GM21786 (cell line): ENCODE measurements at regions not wholly inside any gene's neighbourhood (a gene's known extent, or its start where the extent isn't known, plus 50 kb on each side); places are given as distances from the start of the nearest gene placed in this dataset.

Experiments used
- ATAC-seq: cut with Tn5 transposase; IDR thresholded peaks from one replicate; pipeline ENCODE4 v1.9.1; 2021; ENCODE audit not compliant: unreplicated experiment

- ATAC-seq, result no peak
These were observed 138.6 kb upstream of the TSC22D2 start for GRCh38 chr3:150269526-150269925.

GRCh38 chr3:150268426-150269391 is 139.4 kb upstream of the TSC22D2 start:
- ATAC-seq, result no peak

DNA sequence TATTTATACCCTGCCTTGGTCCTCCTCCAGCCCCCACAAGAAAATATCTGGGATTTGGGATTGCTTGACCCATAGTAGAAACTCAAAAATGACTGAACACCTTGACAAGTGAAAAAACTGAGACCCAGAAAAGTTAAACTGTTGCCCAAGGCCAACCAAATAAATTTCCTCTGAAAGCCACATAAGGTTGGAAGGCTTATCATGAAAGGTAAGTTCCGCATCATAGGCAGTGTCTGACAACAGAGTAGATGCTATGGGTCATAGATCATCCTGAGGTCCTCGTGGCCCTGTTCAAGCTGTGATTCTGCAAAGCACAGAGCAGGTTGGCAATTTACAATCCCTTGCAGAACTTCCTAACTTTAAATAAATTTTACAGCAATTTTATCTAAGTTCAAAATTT is 140.8 kb upstream of the TSC22D2 start:
- ATAC-seq, result no peak

DNA sequence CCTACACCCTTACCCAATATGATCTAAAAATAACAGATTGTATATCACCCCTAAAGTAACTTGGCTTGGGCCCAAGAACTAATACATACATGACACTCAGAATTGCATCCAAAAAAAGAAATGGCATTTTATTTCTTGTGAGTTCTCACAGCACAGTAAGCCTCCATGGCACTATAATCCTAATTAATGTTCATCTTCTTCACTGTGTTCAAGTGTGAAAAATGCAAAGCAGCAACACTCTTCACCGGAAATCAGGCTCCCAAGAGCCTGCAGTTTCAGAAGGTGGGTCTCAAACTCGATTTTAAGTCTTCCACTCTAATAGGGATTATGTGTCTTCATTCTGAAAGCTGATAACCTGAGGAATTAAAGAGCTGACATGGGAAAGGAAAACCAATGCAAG is 142.8 kb upstream of the TSC22D2 start:
- ATAC-seq, result no peak

- no peak for ATAC-seq
These were observed 143.4 kb upstream of the TSC22D2 start for GRCh38 chr3:150264561-150265279.

DNA sequence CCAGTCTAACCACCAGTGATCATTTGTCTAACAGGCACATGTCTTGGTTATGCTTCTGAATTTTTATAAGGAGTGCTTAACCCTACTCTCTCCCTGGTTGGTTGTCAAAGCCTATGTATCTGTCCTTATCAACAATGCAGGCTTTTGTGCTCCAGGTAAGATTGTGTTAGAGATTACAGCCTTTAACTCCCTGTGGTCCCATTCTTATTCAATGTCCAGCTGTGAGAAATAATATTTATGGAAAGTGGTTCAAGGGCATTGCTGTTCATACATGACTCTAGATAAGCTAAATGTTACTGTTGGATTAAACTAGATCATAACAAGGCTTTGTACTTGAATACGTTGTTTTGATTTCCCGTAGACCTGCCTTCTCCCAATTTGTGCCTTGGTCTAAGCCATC is 146.1 kb upstream of the TSC22D2 start:
- no peak for ATAC-seq

GRCh38 chr3:150261418-150261817 is 146.7 kb upstream of the TSC22D2 start:
- ATAC-seq, result no peak

- no peak for ATAC-seq
These were observed 147.7 kb upstream of the TSC22D2 start for GRCh38 chr3:150260398-150260710.

GRCh38 chr3:150259526-150260397 is 148.3 kb upstream of the TSC22D2 start:
- no peak for ATAC-seq

DNA sequence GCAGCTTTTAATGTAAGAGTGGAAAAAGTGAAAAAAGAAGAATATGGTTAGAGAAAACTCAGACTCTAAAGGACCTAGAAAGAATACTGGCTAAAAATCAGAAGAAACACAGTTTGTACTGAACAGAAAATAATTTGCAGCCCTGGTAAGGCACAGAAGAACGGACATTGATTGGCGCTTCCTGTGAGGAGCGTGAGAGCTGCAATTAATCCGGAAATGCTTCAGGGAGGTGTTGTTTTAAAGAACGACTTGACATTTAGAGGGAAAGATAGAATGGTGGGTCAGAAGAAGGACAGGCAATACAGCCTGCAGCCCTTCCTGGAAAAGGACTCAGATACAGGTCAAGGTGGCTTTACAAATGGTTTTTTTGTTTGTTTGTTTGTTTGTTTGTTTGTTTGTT is 151.3 kb upstream of the TSC22D2 start:
- no peak for ATAC-seq

- no peak for ATAC-seq
These were observed 151.8 kb upstream of the TSC22D2 start for GRCh38 chr3:150256318-150256717.

GRCh38 chr3:150255826-150256225 is 152.3 kb upstream of the TSC22D2 start:
- ATAC-seq, result no peak

DNA sequence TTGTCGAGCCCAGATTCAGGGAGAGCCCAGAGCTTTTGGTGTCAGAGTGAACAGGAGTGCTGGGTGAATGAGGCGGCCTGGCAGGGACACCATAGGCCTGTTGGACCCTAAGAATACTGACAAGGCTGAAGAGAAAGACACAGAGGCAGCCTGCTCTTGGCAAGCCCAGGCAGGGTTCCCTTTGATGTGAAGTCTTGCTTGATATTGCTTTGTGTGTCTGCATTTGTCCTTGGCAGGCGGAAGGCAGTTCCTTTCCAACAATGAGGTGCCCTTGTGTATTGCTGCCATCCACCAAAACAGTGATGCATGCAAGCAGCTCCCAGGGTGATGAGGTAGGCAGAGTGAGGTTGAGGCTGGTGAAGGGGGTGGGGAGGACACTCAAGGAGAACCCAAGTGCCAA is 152.7 kb upstream of the TSC22D2 start:
- no peak for ATAC-seq

- no peak for ATAC-seq
These were observed 153.8 kb upstream of the TSC22D2 start for GRCh38 chr3:150254309-150254708.

- ATAC-seq, result no peak
These were observed 154.5 kb upstream of the TSC22D2 start for GRCh38 chr3:150253622-150254021.

- ATAC-seq, result no peak
These were observed 155.6 kb upstream of the TSC22D2 start for GRCh38 chr3:150252462-150252861.

- ATAC-seq, result no peak
These were observed 156.7 kb upstream of the TSC22D2 start for GRCh38 chr3:150251187-150252062.

- no peak for ATAC-seq
These were observed 158.2 kb upstream of the TSC22D2 start for GRCh38 chr3:150249779-150250470.

DNA sequence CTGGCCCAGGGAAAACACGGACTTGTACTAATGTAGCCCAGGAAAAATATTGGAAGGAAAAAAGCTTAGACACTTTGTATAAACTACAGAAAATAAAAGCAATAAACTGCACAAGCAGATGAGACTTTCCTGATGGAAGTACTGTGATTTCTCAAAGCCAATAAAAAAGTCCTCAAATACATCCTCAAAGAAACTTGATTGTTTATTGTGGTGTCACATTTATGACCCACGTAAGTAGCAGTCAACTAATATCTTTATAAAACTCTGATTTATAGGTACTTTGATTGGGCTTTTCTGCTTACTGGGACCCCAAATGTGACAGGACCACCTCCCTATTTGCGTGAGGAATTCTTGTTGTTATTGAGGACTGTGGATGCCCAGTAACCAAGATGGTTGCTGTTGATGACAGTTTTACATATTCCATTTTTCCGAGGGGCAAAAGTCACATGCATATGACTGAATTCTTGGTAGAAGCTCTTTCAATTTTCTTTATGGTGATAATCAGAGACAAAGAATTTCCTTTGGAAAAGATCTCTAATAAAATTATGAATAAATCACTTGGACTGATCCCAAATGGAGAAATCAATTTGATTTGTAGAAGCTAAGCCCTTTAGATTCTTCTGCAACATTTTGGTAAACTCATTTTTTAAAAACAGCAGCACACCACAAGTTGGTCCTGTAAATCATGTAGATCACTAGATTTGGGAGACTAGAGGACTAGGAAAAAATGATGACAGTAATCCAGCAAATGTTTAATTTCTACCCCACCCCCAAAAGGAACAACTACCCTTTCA is 159.0 kb upstream of the TSC22D2 start:
- ATAC-seq, result no peak
